GM23248 (cell line): ENCODE measurements at regions not wholly inside any gene's neighbourhood (a gene's known extent, or its start where the extent isn't known, plus 50 kb on each side); places are given as distances from the start of the nearest gene placed in this dataset.

Source experiments
- EZH2 ChIP-seq: fragments of 200-600 bp; sonication (generic); IDR thresholded peaks from 2 replicates; pipeline ENCODE4 v1.6.1; 2018; ENCODE audit warnings: antibody characterized with exemption, mild to moderate bottlenecking; ENCODE audit not compliant: insufficient read depth, poor library complexity, severe bottlenecking
- EZH2phosphoT487 ChIP-seq: fragments of 200-600 bp; sonication (generic); IDR thresholded peaks from 2 replicates; pipeline ENCODE4 v1.6.1; 2018; ENCODE audit warnings: antibody characterized with exemption, moderate library complexity, mild to moderate bottlenecking, low read depth; ENCODE audit not compliant: insufficient read depth

- no peak for TF ChIP-seq EZH2
- TF ChIP-seq EZH2phosphoT487 = no peak
These were observed 59.9 kb upstream of the SMOX start for GRCh38 chr20:4088766-4089165.
